ENCODE measurements at regions not wholly inside any gene's neighbourhood (a gene's known extent, or its start where the extent isn't known, plus 50 kb on each side); places are given as distances from the start of the nearest gene placed in this dataset.

DNA sequence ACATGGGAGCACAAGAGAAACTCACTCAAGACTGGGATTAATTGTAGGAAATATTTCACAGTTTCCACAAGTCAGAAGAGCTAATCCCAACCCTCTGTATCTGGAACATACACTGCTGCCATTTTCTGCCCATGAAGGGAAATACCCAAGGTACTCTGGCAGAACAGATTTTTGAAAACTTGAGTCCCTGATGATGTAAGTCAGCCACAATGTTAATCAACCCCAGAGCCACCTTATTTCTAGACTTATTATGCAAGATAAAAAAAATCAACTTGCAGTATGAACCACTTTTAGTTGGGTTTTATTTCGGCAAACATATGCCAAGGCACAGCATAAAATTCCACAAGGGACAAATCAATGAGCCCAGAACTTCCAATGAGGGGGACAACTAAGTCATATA is 141.5 kb downstream of the LY86 start:
- CTCF ChIA-PET: interaction anchor here (1.7 to 2.3 kb wide), 2 partner anchors 11 to 513 kb away, joined by 4 to 8 read pairs; no protein-coding TSS in a partner anchor
- DNase-seq (ENCODE audit: extremely low spot score): no peak
- POLR2A ChIA-PET: no interaction called here
- TF ChIP-seq, protein P1, sequence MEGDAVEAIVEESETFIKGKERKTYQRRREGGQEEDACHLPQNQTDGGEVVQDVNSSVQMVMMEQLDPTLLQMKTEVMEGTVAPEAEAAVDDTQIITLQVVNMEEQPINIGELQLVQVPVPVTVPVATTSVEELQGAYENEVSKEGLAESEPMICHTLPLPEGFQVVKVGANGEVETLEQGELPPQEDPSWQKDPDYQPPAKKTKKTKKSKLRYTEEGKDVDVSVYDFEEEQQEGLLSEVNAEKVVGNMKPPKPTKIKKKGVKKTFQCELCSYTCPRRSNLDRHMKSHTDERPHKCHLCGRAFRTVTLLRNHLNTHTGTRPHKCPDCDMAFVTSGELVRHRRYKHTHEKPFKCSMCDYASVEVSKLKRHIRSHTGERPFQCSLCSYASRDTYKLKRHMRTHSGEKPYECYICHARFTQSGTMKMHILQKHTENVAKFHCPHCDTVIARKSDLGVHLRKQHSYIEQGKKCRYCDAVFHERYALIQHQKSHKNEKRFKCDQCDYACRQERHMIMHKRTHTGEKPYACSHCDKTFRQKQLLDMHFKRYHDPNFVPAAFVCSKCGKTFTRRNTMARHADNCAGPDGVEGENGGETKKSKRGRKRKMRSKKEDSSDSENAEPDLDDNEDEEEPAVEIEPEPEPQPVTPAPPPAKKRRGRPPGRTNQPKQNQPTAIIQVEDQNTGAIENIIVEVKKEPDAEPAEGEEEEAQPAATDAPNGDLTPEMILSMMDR (IDR thresholded peaks at IDR 0.05; ENCODE audit: control extremely low read depth, extremely low read depth, low read depth, missing control alignments): no peak

DNA sequence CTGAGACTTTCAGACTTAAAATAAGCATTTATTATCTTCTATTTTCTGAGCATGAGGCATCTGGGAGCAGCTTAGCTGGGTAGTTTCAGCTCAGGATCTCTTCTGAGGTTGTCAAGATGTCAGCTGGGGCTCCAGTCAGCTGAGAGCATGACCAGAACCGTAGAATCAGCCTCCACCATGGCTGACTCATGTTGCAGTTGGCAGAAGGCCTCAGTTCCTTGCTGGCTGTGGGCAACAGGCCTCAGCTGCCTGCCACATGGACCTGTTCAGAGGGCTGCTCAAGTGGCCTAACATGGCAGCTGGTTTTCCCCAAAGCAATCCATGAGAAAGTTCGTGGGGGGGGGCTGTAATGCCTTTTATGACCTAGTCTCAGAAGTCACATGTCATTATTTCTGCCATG is 142.3 kb downstream of the LY86 start:
- POLR2A ChIA-PET: no interaction called here

DNA sequence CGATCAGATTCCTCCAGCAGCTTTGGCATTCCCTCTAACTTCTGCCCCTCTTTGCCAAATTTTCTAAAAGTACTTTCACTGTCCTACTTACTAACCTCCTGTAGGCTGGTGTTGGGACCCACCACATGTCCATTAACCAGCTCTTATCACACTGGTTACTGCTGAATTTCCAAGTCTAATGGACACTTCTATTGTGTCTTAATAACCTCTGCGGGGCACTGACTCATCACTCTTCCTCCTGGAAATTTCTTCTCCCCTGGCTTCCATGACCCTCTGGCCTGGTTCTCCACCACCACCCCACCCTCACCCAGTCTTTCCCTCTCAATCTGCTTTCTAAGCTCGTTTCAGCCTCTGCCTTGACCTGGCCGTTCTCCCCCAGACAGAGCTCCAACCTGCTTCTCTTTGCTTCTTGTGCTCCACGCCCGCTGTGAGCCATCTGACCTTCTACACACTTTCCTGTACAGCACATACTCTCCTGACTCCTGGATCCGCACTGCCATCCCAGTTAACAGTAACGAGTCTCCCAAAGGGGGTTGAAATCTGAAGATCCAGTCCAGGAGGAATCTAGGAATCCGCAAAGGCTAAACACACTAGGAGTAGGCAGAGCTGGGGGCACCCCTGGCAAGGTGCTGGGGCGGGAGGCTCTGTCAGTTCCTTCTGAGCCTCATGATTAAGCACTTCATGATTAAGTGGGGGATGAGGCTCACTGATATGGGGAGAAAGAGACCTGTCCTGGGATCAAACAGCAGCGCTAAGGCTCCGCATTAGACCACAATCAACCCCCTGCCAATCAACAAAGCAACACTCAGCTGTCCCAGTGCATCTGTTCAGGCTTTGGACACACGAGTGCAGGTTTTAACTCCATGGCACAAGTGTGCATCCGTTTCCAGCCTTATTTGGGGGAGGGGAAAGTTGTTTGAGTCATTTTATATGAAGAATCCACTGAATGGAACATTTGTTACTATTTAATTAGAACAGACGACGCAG is 146.3 kb downstream of the LY86 start:
- TF ChIP-seq, protein P1 (IDR thresholded peaks at IDR 0.05; ENCODE audit: control extremely low read depth, extremely low read depth, low read depth, missing control alignments): no peak
- POLR2A ChIA-PET: no interaction called here
- CTCF ChIA-PET: interaction anchor here (1.2 kb wide), 1 partner anchor 10 kb away, joined by 3 read pairs; no protein-coding TSS in a partner anchor
- DNase-seq (ENCODE audit: extremely low spot score): no peak

More for the DNA sequence above, 142.3 kb downstream of the LY86 start:
- CTCF ChIA-PET: interaction anchor here (0.8 to 1.4 kb wide), 2 partner anchors 10 to 54 kb away, joined by 3 read pairs; no protein-coding TSS in a partner anchor
- DNase-seq (ENCODE audit: extremely low spot score): no peak
- TF ChIP-seq, protein P1 (IDR thresholded peaks at IDR 0.05; ENCODE audit: control extremely low read depth, extremely low read depth, low read depth, missing control alignments): no peak

DNA sequence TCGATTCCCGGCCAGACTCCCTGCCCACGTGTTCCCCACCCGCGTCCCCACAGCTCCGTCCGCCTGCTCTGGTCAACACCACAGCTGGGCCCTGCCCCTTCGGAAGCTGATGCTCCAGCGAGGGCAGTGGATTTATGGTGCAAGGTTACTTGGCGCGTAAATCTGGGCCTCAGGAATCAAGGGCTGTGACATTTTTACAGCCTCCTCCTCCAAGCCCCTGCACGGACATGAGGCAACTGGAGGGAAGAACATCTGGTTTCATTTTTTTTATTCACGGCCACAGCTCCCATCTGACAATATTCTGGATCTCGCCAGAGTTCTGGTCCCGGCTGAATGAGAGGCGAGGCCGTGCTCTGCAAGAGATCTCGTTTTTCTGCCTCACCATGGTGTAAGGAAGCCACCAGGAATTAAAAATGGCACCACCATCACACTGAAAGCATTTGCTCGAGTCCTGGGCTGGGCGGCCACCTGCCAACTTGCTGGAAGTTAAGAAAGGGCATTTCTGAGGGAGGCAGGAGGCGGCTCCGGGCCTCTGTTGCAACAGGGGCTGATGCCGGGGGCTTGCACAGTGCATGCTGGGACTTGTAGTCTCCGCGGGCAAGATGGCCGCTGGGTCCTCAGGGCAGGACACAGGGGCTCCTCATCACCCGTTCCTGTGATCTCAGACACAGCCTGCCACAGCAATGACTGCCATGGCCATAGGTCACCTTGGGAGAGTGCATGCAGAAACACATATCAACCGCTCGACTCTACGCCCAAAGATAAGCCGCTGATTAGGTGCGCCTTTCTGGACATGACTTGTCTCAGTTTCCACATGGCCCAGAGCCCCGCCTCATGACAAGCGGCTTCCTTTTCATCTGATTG is 148.5 kb downstream of the LY86 start:
- TF ChIP-seq, protein P1 (IDR thresholded peaks at IDR 0.05; ENCODE audit: control extremely low read depth, extremely low read depth, low read depth, missing control alignments): no peak
- ChIA-PET POLR2A (no interaction called here), CTCF (no interaction called here)
- no peak for DNase-seq (ENCODE audit: extremely low spot score)

DNA sequence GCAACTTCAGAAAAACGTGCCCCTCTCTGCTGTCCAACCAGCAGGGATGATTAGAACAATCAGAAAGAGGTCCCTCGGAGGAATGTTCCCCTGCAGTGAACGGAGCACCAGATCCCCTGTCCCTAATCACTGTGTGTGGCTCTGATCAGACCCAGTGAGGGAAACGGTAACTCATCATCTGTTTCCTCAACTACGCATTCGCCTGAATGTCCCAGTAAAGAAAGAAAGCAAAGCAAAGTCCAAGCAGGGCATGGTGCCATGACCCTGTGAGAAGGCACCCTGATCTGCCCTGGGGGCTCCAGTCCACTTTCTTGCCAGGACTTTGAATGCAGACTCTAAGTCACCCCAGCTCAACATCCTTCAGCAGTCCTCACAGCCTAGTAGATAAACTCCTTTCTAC is 149.2 kb downstream of the LY86 start:
- POLR2A ChIA-PET: no interaction called here

More for the DNA sequence above, 149.2 kb downstream of the LY86 start:
- TF ChIP-seq, protein P1 (IDR thresholded peaks at IDR 0.05; ENCODE audit: control extremely low read depth, extremely low read depth, low read depth, missing control alignments): no peak
- CTCF ChIA-PET: no interaction called here
- no peak for DNase-seq (ENCODE audit: extremely low spot score)
